Activated T-cell treated with anti-CD3 and anti-CD28 coated beads for 4 hours (primary cell): ENCODE measurements at regions not wholly inside any gene's neighbourhood (a gene's known extent, or its start where the extent isn't known, plus 50 kb on each side); places are given as distances from the start of the nearest gene placed in this dataset.
"Not testable (repeated sequence)": the region's sequence is repeated elsewhere in the genome, so short reads cannot be mapped to it uniquely, and the experiment has no call there.

ENCODE experiments used
- DNase-seq: peaks from one replicate; pipeline ENCODE4 v3.0.0-alpha.2; 2020

DNA sequence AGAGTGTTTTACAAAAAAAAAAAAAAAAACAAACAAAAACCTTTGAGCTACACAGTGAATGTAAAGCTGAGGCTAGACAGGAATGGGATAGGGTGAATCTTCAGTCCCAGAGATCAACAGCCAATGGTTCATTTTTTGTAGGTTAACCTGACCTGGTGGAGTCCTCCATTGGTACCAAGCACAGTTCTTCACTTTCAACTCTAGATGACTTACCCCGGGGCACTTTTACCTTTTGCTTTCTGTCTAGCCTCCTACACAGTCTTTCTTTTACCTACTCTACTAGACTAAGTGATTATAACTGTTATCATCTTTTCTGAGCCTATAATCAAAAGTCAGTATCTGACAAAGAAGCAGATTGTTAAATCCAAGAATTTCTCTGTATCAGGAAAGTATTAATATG, 50.9 kb downstream of the ANXA2R start:
- no peak for DNase-seq

GRCh38 chr5:42988568-42988967, 51.6 kb downstream of the ANXA2R start:
- DNase-seq = no peak

DNA sequence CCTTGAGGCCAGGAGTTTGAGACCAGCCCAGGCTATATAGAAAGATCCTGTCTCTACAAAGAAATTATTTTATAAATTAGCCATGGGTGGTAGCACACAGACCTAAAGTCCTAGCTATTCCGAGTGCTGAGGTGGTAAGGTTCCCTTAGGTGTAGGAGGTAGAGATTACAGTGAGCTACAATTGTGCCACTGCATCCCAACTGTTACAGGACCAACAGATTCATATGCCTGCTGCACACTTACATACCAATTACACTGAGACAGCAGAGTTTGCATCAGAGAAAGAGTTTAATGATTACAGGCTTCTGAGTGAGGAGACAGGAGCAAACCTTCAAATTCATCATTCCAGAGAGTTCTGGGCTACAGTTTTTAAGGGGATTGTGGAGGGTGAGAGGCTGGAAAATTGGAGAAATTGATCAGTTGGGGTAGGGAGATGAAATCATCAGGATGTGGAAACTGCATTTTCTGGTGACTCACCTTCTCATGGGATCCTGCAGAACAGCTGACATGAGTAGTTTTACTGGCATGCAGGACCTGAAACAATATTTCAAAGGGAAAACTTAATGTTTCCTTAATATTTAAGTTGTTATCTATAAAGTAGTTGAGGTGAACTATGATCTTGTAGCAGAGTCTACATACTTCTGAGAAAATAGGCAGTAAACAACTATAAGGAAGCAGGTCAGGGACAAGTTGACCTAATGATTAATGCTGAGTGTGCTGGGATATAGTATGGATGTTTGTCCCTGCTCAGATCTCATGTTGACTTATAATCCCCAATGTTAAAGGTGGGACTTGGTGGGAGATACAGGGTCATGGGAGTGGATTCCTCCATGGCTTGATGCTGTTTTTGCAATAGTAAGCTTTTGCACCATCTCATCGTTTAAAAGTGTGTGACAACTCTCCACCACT, 54.7 kb downstream of the ANXA2R start:
- DNase-seq = no peak

DNA sequence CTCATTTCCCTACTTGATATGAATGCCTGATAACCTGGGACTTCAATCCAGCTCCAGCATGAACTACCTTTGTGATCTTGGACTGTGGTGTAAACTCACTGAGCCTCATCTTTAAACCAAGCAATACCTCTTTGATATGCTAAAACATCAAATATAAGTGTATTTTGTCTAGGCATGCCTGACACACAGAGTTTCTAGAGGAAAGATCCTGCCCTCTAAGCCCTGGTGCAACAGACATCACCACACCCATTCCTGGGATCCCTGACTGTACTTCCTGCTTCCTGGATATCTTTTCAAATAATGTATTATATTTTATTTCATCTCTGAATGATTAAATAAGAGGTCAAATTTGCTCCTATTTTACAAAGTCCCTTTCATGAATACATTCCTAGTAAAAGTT, 55.8 kb downstream of the ANXA2R start:
- no peak for DNase-seq

GRCh38 chr5:42982107-42982622, 58.0 kb downstream of the ANXA2R start:
- DNase-seq = no peak

DNA sequence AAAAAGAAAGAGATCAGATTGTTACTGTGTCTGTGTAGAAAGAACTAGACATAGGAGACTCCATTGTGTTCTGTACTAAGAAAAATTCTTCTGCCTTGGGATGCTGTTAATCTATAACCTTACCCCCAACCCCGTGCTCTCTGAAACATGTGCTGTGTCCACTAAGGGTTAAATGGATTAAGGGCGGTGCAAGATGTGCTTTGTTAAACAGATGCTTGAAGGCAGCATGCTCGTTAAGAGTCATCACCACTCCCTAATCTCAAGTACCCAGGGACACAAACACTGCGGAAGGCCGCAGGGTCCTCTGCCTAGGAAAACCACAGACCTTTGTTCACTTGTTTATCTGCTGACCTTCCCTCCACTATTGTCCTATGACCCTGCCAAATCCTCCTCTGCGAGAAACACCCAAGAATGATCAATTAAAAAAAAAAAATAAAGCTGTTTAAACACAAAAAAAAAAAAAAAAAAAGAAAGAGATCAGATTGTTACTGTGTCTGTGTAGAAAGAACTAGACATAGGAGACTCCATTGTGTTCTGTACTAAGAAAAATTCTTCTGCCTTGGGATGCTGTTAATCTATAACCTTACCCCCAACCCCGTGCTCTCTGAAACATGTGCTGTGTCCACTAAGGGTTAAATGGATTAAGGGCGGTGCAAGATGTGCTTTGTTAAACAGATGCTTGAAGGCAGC, 58.6 kb downstream of the ANXA2R start:
- DNase-seq = not testable (repeated sequence)

DNA sequence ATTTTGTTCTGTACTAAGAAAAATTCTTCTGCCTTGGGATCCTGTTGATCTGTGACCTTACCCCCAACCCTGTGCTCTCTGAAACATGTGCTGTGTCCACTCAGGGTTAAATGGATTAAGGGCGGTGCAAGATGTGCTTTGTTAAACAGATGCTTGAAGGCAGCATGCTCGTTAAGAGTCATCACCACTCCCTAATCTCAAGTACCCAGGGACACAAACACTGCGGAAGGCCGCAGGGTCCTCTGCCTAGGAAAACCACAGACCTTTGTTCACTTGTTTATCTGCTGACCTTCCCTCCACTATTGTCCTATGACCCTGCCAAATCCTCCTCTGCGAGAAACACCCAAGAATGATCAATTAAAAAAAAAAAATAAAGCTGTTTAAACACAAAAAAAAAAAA, 59.1 kb downstream of the ANXA2R start:
- DNase-seq = not testable (repeated sequence)

DNA sequence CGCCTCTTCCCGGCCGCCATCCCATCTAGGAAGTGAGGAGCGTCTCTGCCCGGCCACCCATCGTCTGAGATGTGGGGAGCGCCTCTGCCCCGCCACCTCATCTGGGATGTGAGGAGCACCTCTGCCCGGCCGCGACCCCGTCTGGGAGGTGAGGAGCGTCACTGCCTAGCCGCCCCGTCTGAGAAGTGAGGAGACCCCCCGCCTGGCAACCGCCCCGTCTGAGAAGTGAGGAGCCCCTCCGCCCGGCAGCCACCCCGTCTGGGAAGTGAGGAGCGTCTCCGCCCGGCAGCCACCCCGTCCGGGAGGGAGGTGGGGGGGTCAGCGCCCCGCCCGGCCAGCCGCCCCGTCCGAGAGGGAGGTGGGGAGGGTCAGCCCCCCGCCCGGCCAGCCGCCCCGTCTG, 59.7 kb downstream of the ANXA2R start:
- DNase-seq = not testable (repeated sequence)

DNA sequence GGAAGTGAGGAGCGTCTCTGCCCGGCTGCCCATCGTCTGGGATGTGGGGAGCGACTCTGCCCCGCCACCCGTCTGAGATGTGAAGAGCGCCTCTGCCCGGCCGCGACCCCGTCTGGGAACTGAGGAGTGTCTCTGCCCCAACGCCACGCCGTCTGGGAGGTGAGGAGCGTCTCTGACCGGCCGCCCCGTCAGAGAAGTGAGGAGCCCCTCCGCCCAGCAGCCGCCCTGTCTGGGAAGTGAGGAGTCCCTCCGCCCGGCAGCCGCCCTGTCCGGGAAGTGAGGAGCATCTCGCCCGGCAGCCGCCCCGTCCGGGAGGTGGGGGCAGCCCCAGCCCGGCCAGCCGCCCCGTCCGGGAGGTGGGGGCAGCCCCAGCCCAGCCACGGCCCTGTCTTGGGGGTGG, 60.9 kb downstream of the ANXA2R start:
- DNase-seq = not testable (repeated sequence)

DNA sequence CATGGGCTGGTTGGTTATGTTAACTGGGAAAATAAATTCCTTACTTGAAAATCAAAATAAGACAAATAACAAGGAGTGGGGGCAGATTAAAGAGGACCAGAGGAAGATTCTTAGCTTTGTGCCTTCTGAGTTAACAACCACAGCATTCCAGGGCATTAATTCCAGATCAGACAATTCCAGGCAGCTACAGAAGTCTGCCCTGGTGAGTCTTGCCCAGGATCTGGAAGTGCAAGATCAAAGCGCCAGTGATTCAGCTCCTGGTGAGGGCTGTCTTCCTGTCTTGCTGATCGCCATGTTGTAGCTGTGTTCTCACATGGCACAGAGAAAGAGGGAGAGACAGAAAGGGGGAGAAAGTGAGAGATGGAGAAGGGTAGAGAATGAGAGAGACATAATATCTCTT, 65.6 kb downstream of the ANXA2R start:
- no peak for DNase-seq

GRCh38 chr5:42970636-42971559, 69.2 kb downstream of the ANXA2R start:
- DNase-seq = no peak

DNA sequence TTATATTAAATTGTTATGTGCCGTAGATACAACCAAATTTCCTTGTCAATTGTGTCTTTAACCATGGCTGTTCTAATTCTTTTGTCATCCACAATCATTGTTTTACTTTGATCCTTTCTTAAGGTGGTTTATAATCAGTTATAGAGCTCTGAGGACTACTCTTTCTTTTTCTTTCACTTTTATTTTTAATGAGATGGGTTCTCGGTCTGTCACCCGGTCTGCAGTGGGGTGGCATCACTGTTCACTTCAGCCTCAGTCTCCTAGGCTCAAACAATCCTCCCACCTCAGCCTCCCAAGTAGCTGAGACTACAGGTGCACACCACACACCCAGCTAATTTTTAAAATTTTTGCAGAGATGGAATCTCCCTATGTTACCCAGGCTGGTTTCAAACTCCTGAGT, 74.2 kb downstream of the ANXA2R start:
- no peak for DNase-seq

GRCh38 chr5:42963412-42963811, 76.7 kb downstream of the ANXA2R start:
- DNase-seq = no peak

- no peak for DNase-seq
Measured at GRCh38 chr5:42962124-42962523, 78.0 kb downstream of the ANXA2R start.

- no peak for DNase-seq
Measured at GRCh38 chr5:42960506-42960905, 79.6 kb downstream of the ANXA2R start.

- no peak for DNase-seq
Measured at GRCh38 chr5:42956551-42956950, 83.6 kb downstream of the ANXA2R start.

- DNase-seq = no peak
Measured at GRCh38 chr5:42953041-42953440, 87.1 kb downstream of the ANXA2R start.

- DNase-seq = no peak
Measured at GRCh38 chr5:42952578-42952974, 87.5 kb downstream of the ANXA2R start.

GRCh38 chr5:42951293-42951840, 88.8 kb downstream of the ANXA2R start:
- peak; percentile 52 for DNase-seq

DNA sequence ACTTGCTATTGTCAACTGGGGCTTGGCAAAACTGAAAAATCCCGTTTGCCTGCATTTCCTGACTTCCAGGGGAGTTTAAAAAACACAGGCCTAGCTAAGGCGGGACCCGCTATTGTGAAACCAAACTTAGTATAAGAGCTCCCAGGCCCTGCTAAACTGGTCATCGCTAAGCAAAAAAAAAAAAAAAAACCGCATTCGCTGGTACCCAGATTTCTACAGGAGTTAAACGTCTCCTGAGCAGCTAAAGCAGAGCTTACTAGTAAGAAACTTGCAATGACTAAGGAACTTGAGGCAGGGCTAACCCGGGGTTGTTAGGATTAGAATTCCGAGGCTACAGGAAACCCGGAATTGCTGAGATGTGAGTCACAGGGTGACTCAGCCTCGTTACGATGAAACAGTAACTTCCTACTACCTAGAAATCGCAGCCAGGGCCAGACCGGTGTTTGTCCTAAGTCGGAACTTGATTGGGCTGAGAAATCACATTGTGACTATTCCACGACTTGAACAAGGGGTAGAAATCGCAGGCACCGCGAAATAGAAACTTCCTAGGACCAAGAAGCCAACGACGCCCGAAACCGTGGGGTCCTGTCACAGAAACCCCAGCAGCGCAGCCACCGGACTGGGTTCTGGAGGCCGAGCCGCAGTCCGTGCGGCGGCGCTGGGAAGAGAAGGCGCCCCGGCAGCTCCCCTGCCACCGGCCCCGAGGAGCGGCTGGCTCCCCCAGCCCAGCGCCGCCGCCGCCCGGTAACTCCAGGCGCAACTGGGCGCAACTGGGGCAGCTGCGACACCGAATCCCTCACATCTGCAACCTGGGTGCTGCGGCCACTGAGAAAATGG, 89.4 kb downstream of the ANXA2R start:
- DNase-seq = peak; percentile 63

GRCh38 chr5:42950116-42950455, 90.0 kb downstream of the ANXA2R start:
- DNase-seq = no peak
